ENCODE measurements at regions not wholly inside any gene's neighbourhood (a gene's known extent, or its start where the extent isn't known, plus 50 kb on each side); places are given as distances from the start of the nearest gene placed in this dataset.

GRCh38 chr2:41920181-41920580, 127.6 kb upstream of the PKDCC start:
- no peak overlapping the region for H3K4me3 ChIP-seq (ENCODE audit: low read depth, low read length)
- no peak for DNase-seq (ENCODE audit: low read depth)
- no peak for TF ChIP-seq CTCF (conservative IDR thresholded peaks at IDR 0.05; ENCODE audit: low read depth, low read length)

GRCh38 chr2:41920812-41921211, 127.0 kb upstream of the PKDCC start:
- no peak for TF ChIP-seq CTCF (conservative IDR thresholded peaks at IDR 0.05; ENCODE audit: low read depth, low read length)
- no peak overlapping the region for H3K4me3 ChIP-seq (ENCODE audit: low read depth, low read length)
- DNase-seq (ENCODE audit: low read depth), result no peak

GRCh38 chr2:41922177-41922576, 125.6 kb upstream of the PKDCC start:
- TF ChIP-seq CTCF (conservative IDR thresholded peaks at IDR 0.05; ENCODE audit: low read depth, low read length), result no peak
- H3K4me3 ChIP-seq (ENCODE audit: low read depth, low read length), result no peak overlapping the region
- DNase-seq (ENCODE audit: low read depth), result no peak

GRCh38 chr2:41923156-41923786, 124.5 kb upstream of the PKDCC start:
- DNase-seq (ENCODE audit: low read depth), result no peak
- no peak overlapping the region for H3K4me3 ChIP-seq (ENCODE audit: low read depth, low read length)
- TF ChIP-seq CTCF (conservative IDR thresholded peaks at IDR 0.05; ENCODE audit: low read depth, low read length), result no peak

GRCh38 chr2:41924024-41924423, 123.8 kb upstream of the PKDCC start:
- no peak for TF ChIP-seq CTCF (conservative IDR thresholded peaks at IDR 0.05; ENCODE audit: low read depth, low read length)
- no peak overlapping the region for H3K4me3 ChIP-seq (ENCODE audit: low read depth, low read length)
- DNase-seq (ENCODE audit: low read depth), result no peak

GRCh38 chr2:41924709-41925408, 123.0 kb upstream of the PKDCC start:
- H3K4me3 ChIP-seq (ENCODE audit: low read depth, low read length), result no peak overlapping the region
- no peak for DNase-seq (ENCODE audit: low read depth)
- TF ChIP-seq CTCF (conservative IDR thresholded peaks at IDR 0.05; ENCODE audit: low read depth, low read length), result no peak

- TF ChIP-seq CTCF (conservative IDR thresholded peaks at IDR 0.05; ENCODE audit: low read depth, low read length), result no peak
- no peak for DNase-seq (ENCODE audit: low read depth)
These were observed 122.1 kb upstream of the PKDCC start for GRCh38 chr2:41925712-41926111.

More at GRCh38 chr2:41925712-41926111, 122.1 kb upstream of the PKDCC start:
- no peak overlapping the region for H3K4me3 ChIP-seq (ENCODE audit: low read depth, low read length)

Data from epithelial cell of proximal tubule (primary cell).